Lung (tissue), 11 donors: ENCODE measurements at regions not wholly inside any gene's neighbourhood (a gene's known extent, or its start where the extent isn't known, plus 50 kb on each side); places are given as distances from the start of the nearest gene placed in this dataset.

Experiments
- ATAC-seq: fragments of 200-7000 bp; cut with Tn5 transposase; one replicate; pipeline ENCODE4 v1.9.1; 2020; ENCODE audit warnings: moderate number of reproducible peaks; ENCODE audit not compliant: insufficient read depth, low FRiP score
- DNase-seq, 3 donors: peaks; one replicate each; pipeline ENCODE4 v3.0.0-alpha.2; 2013 to 2017
- H3K27ac ChIP-seq, 2 donors: one replicate each; pipeline ENCODE4 v1.5.1; 2013; ENCODE audit warnings: mild to moderate bottlenecking in 2 of 2, moderate library complexity in 2 of 2, control low read depth in 1 of 2, inconsistent platforms in 1 of 2, low read depth in 1 of 2, low read length in 1 of 2
- H3K27me3 ChIP-seq, 3 donors: one replicate each; pipeline ENCODE4 v1.5.1; 2013; ENCODE audit warnings: low read length in 2 of 3; ENCODE audit not compliant: control insufficient read depth in 3 of 3, insufficient read depth in 3 of 3
- H3K36me3 ChIP-seq, 4 donors: one replicate each; pipeline ENCODE4 v1.5.1; 2013; ENCODE audit warnings: low read length in 4 of 4, mild to moderate bottlenecking in 1 of 4, moderate library complexity in 1 of 4; ENCODE audit not compliant: control insufficient read depth in 4 of 4, insufficient read depth in 4 of 4
- H3K4me1 ChIP-seq, 5 donors: one replicate each; pipeline ENCODE4 v1.5.1; 2013; ENCODE audit warnings: low read length in 5 of 5, mild to moderate bottlenecking in 2 of 5, moderate library complexity in 1 of 5; ENCODE audit not compliant: control insufficient read depth in 5 of 5, insufficient read depth in 5 of 5
- H3K4me3 ChIP-seq: one replicate; pipeline ENCODE4 v1.5.1; 2013; ENCODE audit warnings: mild to moderate bottlenecking, control low read depth, moderate library complexity
- H3K9ac ChIP-seq, 2 donors: one replicate each; pipeline ENCODE4 v1.5.1; 2013; ENCODE audit warnings: low read length in 2 of 2, control low read depth in 1 of 2; ENCODE audit not compliant: insufficient read depth in 1 of 2
- H3K9me3 ChIP-seq, 4 donors: one replicate each; pipeline ENCODE4 v1.5.1; 2013; ENCODE audit warnings: low read length in 3 of 4, mild to moderate bottlenecking in 1 of 4, moderate library complexity in 1 of 4; ENCODE audit not compliant: control insufficient read depth in 4 of 4, insufficient read depth in 3 of 4
- CTCF ChIP-seq: IDR thresholded peaks from 2 replicates; pipeline ENCODE4 v1.5.1; 2012; ENCODE audit warnings: mild to moderate bottlenecking; ENCODE audit errors: control extremely low read depth, extremely low read depth
- WGBS, 2 donors: extraction: QIAGEN DNeasy Blood & Tissue Kit; methylation state at CpG; one replicate each; pipeline ENCODE4 v1.1.7; 2013; 5-methylcytosine and 5-hydroxymethylcytosine counted together
- donor health status: control.
- donor health status: control.
- donor health status: Bipolar disorder and iron deficiency.
- donor health status: healthy.
- donor health status: DM: yes; HTN: yes; CAD: no.

- Histone ChIP-seq H3K27me3 (no peaks in the 10 kb centered on the region), H3K4me3 (no peak overlapping the region), H3K9ac (no peak overlapping the region), H3K36me3 (no peaks in the 10 kb centered on the region), H3K27ac (no peak overlapping the region), H3K9me3 (peaks cover 0 to 2% (median 0%) of the 10 kb centered on the region in 4 donors), H3K4me1 (no peaks in the 10 kb centered on the region)
- no peak for TF ChIP-seq CTCF
- WGBS, 2 donors: 82 to 84% methylated on average over 2 of the region's 2 CpGs
- DNase-seq (no peak), ATAC-seq (no peak)
These were observed 377.1 kb upstream of the ADGRL3 start for GRCh38 chr4:60822986-60823385.

- no peak overlapping the region for H3K9ac ChIP-seq
- no peak overlapping the region for H3K4me3 ChIP-seq
- no peaks in the 10 kb centered on the region for H3K9me3 ChIP-seq
- H3K36me3 ChIP-seq: no peaks in the 10 kb centered on the region
- no peak overlapping the region for H3K27ac ChIP-seq
- no peaks in the 10 kb centered on the region for H3K4me1 ChIP-seq
- 86 to 88% methylated on average over 1 of the region's 1 CpG for WGBS, 2 donors
- no peaks in the 10 kb centered on the region for H3K27me3 ChIP-seq
- DNase-seq (no peak), ATAC-seq (no peak)
- no peak for TF ChIP-seq CTCF
These were observed 360.1 kb upstream of the ADGRL3 start for GRCh38 chr4:60840020-60840419.

GRCh38 chr4:60846678-60847077, 353.4 kb upstream of the ADGRL3 start:
- Histone ChIP-seq H3K9ac (no peak overlapping the region), H3K27ac (no peak overlapping the region), H3K4me3 (no peak overlapping the region), H3K9me3 (no peaks in the 10 kb centered on the region), H3K36me3 (no peaks in the 10 kb centered on the region), H3K4me1 (no peaks in the 10 kb centered on the region), H3K27me3 (no peaks in the 10 kb centered on the region)
- 79 to 83% methylated on average over 4 of the region's 4 CpGs for whole genome bisulfite sequencing, 2 donors
- DNase-seq: no peak
- no peak for ATAC-seq
- no peak for TF ChIP-seq CTCF

- no peaks in the 10 kb centered on the region for H3K36me3 ChIP-seq
- WGBS, 2 donors: 69 to 75% methylated on average over 4 of the region's 4 CpGs
- TF ChIP-seq CTCF: no peak
- ATAC-seq (no peak), DNase-seq (peak in 1 of 3 donors; percentile 12)
- H3K27me3 ChIP-seq: no peaks in the 10 kb centered on the region
- H3K9ac ChIP-seq: no peak overlapping the region
- no peak overlapping the region for H3K27ac ChIP-seq
- H3K4me1 ChIP-seq: no peaks in the 10 kb centered on the region
- no peak overlapping the region for H3K4me3 ChIP-seq
- H3K9me3 ChIP-seq: no peaks in the 10 kb centered on the region
These were observed 352.5 kb upstream of the ADGRL3 start for GRCh38 chr4:60847614-60848013.
